ENCODE measurements at regions not wholly inside any gene's neighbourhood (a gene's known extent, or its start where the extent isn't known, plus 50 kb on each side); places are given as distances from the start of the nearest gene placed in this dataset.
A peak's percentile ranks its signal among the peaks of the same experiment; 100 is the strongest.
"Not testable (repeated sequence)": the region's sequence is repeated elsewhere in the genome, so short reads cannot be mapped to it uniquely, and the experiment has no call there.

- no peak for DNase-seq (ENCODE audit: low read depth)
Measured at GRCh38 chr6:156199182-156199581, 578.0 kb upstream of the ARID1B start.

GRCh38 chr6:156197513-156197912, 579.7 kb upstream of the ARID1B start:
- no peak for DNase-seq (ENCODE audit: low read depth)

- DNase-seq (ENCODE audit: low read depth): no peak
Measured at GRCh38 chr6:156194981-156195380, 582.2 kb upstream of the ARID1B start.

GRCh38 chr6:156193381-156193780, 583.8 kb upstream of the ARID1B start:
- no peak for DNase-seq (ENCODE audit: low read depth)

- no peak for DNase-seq (ENCODE audit: low read depth)
Measured at GRCh38 chr6:156191895-156192294, 585.3 kb upstream of the ARID1B start.

GRCh38 chr6:156191390-156191789, 585.8 kb upstream of the ARID1B start:
- not testable (repeated sequence) for DNase-seq (ENCODE audit: low read depth)

- DNase-seq (ENCODE audit: low read depth): no peak
Measured at GRCh38 chr6:156190270-156190669, 586.9 kb upstream of the ARID1B start.

GRCh38 chr6:156189714-156190113, 587.5 kb upstream of the ARID1B start:
- no peak for DNase-seq (ENCODE audit: low read depth)

GRCh38 chr6:156189195-156189594, 588.0 kb upstream of the ARID1B start:
- no peak for DNase-seq (ENCODE audit: low read depth)

GRCh38 chr6:156185113-156185512, 592.1 kb upstream of the ARID1B start:
- DNase-seq (ENCODE audit: low read depth): no peak

- DNase-seq (ENCODE audit: low read depth): peak; percentile 80
Measured at GRCh38 chr6:156183678-156184077, 593.5 kb upstream of the ARID1B start.

GRCh38 chr6:156182356-156182755, 594.8 kb upstream of the ARID1B start:
- no peak for DNase-seq (ENCODE audit: low read depth)

GRCh38 chr6:156181506-156181905, 595.7 kb upstream of the ARID1B start:
- DNase-seq (ENCODE audit: low read depth): no peak

GRCh38 chr6:156175971-156176421, 601.2 kb upstream of the ARID1B start:
- no peak for DNase-seq (ENCODE audit: low read depth)

- no peak for DNase-seq (ENCODE audit: low read depth)
Measured at GRCh38 chr6:156175433-156175832, 601.7 kb upstream of the ARID1B start.

- DNase-seq (ENCODE audit: low read depth): peak; percentile 75
Measured at GRCh38 chr6:156174031-156174890, 602.9 kb upstream of the ARID1B start.

- no peak for DNase-seq (ENCODE audit: low read depth)
Measured at GRCh38 chr6:156169371-156169770, 607.8 kb upstream of the ARID1B start.

- DNase-seq (ENCODE audit: low read depth): no peak
Measured at GRCh38 chr6:156167625-156168071, 609.5 kb upstream of the ARID1B start.

- no peak for DNase-seq (ENCODE audit: low read depth)
Measured at GRCh38 chr6:156167016-156167624, 610.1 kb upstream of the ARID1B start.

- DNase-seq (ENCODE audit: low read depth): no peak
Measured at GRCh38 chr6:156166093-156166492, 611.1 kb upstream of the ARID1B start.

- DNase-seq (ENCODE audit: low read depth): no peak
Measured at GRCh38 chr6:156164701-156165452, 612.3 kb upstream of the ARID1B start.

- no peak for DNase-seq (ENCODE audit: low read depth)
Measured at GRCh38 chr6:156163311-156163710, 613.9 kb upstream of the ARID1B start.
